NCI-H82 treated with DMSO at 0.1 percent for 48 hours (cell line): ENCODE measurements at regions not wholly inside any gene's neighbourhood (a gene's known extent, or its start where the extent isn't known, plus 50 kb on each side); places are given as distances from the start of the nearest gene placed in this dataset.
"Not testable (repeated sequence)": the region's sequence is repeated elsewhere in the genome, so short reads cannot be mapped to it uniquely, and the experiment has no call there.

Experiments used
- DNase-seq: peaks from one replicate; lab custom pipeline; 2025; ENCODE audit not compliant: unreplicated experiment; lab: John Stamatoyannopoulos, UW

DNA sequence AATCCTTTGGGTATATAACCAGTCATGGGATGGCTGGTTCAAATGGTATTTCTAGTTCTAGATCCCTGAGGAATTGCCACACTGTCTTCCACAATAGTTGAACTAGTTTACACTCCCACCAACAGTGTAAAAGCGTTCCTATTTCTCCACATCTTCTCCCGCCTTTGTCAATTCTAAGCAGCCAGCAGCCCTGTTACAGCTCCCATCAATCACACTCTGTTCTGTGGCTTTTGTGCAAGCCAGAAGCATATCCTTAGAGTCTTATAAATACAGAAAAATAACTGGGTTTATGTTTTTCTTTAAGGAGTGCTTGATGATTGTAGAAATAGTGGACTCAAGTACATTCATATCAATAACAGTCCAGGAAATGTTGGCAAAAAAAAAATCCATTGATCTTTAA is 232.9 kb downstream of the ASMT start:
- not testable (repeated sequence) for DNase-seq

DNA sequence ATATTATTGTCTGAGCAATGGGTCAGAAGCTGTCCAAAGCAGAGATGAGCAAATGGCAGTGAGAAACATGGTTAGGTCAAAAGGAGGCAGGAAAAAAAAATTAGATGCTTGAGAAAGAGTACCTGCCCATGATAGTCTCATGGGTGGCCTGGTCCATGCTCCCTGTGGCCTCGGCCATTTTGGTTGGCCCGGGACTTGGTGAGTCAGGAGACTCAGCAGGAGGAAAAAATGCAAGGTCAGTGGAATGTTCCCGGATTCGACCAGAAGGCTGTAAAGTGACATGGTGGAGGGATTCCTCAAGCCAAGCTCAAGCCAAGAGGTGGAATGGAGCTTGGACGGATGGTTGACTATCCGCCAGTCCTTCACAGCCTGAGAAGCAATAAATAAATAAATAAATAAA is 236.7 kb downstream of the ASMT start:
- DNase-seq: no peak

DNA sequence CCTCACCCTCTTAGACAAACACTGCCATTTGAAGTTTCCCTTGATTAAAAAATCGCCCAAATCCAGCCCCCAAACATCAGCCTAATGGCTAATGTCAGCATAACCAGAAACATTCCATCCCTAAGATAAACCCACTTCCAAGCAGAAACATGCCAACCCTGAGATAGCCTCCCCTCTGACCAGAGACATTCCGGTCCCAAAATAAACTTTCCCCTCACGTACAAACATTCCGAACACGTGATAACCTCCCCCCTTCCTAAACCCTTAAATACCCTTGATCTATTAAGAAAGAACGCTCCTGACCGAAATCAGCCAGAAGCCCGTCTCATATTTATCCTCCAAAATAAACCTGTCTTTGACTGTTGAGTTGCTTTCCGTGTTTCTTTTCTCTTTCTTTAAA is 237.2 kb downstream of the ASMT start:
- no peak for DNase-seq

DNA sequence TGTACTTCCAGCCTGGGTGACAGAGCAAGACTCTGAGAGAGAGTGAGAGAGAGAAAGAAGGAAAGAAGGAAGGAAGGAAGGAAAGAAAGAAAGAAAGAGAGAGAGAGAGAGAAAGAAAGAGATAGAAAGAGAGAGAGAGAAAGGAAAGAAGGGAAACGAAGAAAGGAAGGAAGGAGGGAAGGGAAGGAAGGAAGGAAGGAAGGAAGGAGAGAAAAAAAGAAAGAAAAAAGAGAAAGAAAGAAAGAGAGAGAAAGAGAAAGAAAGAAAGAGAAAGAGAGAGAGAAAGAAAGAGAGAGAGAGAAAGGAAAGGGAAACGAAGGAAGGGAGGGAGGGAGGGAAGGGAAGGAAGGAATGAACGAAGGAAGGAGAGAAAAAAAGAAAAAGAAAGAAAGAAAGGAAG is 238.6 kb downstream of the ASMT start:
- no peak for DNase-seq

DNA sequence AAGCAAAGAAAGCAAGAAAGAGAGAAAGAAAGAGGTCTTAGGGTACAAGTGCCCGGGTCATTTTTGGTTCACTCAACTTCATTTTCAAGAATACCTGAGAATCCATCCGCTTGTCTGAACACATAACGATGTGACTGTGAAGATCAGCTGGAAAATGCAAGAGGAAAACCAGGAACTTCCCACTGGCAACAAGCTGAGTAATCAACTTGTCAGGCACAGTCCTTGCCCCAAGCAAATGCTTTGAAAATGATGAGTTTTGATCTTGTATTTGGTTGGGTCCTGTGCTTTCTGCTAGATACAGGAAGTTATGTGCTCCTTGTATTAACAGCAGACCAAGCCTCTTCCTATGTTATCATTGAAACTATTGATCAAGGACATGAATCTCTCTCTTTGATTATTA is 239.1 kb downstream of the ASMT start:
- DNase-seq: no peak

DNA sequence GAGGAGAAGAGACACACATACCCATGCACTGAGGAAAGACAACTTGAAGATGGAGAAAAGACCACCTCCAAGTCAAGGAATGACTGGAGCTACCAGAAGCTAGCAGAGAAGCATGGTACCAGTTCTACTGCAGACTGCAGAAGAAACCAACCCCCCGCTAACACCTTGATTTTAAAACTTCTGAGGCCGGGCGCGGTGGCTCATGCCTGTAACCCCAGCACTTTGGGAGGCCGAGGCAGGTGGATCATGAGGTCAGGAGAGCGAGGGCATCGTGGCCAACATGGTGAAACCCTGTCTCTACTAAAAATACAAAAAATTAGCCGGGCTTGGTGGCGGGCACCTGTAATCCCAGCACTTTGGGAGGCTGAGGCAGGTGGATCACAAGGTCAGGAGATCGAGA is 240.0 kb downstream of the ASMT start:
- not testable (repeated sequence) for DNase-seq

DNA sequence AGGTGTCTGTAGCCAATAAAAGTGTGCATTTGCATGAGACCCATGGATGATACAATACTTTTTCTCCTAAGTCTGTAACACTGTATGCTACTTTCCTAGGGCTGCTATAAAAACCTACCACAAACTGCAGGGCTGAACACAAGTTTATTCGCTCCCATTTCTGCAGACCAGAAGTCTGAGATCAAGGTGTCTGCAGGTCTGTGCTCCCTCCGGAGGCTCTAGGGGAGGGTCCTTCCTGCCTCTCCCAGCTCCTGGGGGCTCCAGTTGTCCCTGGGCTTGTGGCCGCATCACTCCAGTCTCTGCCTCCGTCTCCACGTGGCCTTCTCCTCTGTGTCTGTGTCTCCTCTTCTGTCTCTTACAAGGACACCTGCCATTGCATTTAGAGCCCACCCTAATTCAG is 244.4 kb downstream of the ASMT start:
- DNase-seq: not testable (repeated sequence)

DNA sequence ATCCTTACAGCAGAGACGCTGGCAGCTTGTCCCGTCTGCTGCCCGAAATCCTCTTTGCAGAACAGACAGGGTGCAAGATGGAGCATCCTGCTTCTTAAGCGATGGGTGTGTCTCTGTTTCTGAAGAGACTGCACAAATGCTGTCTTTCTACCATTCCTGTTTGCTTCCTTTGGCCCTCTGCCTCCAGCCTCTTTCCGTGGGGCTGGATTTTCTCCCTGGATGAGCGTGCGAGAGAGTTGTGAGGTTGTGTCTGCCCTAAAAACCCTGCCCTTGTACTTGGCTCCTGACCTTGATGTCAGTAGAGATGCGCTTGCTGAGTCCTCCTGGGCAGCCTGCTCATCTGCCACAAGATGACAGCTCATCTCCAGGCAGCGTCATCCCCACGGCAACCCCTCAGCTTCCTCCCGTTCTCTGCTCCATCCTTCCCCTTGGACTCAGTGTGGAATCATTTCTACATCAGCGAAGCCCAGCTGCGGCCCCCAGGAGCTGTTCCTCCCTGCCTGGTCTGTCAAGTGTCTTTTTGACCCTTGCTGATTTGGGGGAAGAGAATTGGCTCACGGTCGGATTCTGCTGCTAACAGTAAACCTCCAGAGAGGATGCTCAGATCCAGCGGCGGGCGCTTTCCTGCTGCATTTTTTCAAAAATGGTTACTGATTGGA is 246.2 kb downstream of the ASMT start:
- no peak for DNase-seq

DNA sequence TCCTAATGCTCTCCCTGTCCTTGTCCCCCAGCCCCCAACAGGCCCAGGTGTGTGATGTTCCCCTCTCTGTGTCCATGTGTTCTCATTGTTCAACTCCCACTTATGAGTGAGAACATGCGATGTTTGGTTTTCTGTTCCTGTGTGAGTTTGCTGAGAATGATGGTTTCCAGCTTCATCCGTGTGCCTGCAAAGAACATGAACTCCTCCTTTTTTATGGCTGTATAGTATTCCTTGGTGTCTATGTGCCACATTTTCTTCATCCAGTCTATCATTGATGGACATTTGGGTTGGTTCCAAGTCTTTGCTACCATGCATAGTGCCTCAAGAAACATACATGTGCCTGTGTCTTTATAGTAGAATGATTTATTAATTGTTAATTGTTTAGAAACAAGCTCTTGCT is 249.1 kb downstream of the ASMT start:
- not testable (repeated sequence) for DNase-seq

DNA sequence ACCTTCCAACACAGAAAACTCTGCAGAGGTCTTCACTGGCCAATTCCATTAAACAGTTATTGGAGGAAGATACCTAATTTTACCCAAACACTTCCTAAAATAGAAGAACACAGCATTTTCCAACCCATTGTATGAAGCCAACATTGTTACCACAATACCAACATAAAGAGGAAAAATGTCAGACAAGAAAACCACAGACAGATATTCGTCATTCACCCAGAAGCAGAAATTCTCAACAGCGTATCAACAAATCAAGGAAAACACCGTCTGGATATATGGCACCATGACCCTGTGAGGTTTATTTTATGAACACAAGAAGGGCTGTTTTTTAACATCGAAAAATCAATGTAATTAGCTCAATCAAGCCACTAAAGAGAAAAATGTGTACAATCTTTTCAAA is 255.6 kb downstream of the ASMT start:
- no peak for DNase-seq

DNA sequence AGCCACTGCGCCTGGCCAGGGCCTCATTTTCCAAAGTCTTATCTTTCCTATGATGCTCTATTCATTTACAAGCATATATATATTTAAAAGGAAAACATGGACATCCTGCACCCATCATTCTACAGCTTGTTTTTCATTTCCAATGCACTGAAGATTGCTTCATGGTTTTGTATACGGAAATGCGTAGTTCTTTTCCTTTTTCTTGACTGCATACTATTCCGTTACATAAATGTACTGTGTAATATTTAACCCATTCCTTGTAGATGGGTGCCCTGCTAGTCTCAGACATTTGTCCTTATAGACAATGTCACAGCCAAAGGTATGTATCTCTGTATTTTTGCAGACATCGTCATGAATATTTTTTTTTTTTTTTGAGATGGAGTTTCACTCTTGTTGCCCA is 257.0 kb downstream of the ASMT start:
- DNase-seq: no peak

DNA sequence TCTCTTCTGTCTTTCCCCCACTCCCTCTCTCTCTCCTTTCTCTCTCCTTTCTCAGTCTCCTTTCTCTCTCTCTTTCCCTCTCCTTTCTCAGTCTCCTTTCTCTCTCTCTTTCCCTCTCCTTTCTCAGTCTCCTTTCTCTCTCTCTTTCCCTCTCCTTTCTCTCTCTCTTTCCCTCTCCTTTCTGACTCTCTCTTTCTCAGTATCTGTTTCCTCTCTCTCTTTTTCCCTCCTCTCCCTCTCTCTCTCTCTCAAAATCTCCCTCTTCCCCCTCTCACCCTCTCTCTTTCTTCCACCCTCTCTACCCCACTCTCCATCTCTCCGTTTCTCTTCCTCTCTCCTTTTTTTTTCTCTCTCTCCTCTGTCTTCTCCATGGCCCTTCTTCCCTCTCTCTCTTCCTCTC is 258.8 kb downstream of the ASMT start:
- DNase-seq: no peak

DNA sequence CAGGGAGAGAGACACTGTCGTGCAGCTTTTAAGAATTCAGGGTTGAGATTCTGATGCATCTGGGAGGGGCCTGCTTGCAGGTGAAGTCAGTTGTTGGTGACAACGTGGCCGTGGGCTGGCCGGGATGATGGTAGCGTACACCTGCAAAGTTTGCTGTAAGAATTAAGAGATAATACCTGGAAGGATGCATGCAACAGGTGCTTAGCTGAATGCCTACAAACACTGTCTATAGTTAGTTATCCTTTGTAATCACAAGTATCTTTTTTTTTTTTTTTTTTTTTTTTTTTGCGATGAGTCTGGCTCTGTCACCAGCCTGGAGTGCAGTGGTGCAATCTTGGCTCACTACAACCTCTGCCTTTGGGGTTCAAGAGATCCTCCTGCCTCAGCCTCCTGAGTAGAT is 259.6 kb downstream of the ASMT start:
- no peak for DNase-seq

DNA sequence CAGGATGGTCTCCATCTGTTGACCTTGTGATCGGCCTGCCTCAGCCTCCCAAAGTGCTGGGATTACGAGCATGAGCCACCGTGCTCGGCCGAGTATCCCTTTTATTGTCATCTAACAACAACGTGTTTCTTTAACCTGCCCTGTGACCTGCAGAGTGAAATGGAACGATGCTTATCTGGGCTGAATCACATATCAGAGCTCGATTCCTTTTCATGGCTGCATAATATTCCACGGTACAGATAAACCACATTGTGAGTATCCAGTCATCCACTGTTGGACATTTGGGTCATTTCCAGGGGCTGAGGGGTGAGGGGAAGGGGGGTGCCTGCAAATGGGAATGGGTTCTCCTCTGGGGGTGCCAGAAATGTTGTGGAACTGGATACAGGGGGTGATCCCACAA is 260.0 kb downstream of the ASMT start:
- DNase-seq: no peak

DNA sequence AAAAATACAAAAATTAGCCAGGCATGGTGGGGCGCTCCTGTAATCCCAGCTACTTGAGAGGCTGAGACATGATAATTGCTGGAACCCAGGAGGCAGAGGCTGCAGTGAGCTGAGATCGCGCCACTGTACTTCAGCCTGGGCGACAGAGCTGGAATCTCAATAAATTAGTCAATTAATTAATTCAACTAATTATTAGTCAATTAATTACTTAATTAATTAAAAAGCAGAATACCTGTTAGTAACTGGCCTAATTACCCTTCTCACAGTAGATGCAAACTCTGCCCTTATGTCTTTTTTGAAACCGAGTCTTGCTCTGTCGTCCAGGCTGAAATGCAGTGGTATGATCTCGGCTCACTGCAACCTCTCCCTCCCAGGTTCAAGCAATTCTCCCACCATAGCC is 261.2 kb downstream of the ASMT start:
- DNase-seq: no peak

DNA sequence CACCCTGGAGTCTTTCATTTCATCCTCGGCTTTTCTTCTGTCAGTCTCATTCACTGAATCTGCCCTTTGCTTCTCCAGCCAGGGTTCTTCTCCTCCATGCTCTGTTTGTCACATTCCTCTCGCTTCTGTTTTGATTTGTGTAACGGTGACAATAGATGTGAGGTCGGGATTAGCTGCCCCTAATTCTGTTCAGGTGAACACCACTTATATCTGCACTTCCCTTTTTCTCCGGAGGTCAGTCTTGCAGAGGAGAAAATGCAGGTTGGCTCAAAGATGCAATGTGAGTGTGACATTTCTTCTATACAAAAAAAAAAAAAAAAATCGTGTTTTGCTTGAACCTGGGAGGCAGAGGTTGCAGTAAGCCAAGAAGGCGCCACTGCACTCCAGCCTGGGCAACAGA is 262.9 kb downstream of the ASMT start:
- no peak for DNase-seq

DNA sequence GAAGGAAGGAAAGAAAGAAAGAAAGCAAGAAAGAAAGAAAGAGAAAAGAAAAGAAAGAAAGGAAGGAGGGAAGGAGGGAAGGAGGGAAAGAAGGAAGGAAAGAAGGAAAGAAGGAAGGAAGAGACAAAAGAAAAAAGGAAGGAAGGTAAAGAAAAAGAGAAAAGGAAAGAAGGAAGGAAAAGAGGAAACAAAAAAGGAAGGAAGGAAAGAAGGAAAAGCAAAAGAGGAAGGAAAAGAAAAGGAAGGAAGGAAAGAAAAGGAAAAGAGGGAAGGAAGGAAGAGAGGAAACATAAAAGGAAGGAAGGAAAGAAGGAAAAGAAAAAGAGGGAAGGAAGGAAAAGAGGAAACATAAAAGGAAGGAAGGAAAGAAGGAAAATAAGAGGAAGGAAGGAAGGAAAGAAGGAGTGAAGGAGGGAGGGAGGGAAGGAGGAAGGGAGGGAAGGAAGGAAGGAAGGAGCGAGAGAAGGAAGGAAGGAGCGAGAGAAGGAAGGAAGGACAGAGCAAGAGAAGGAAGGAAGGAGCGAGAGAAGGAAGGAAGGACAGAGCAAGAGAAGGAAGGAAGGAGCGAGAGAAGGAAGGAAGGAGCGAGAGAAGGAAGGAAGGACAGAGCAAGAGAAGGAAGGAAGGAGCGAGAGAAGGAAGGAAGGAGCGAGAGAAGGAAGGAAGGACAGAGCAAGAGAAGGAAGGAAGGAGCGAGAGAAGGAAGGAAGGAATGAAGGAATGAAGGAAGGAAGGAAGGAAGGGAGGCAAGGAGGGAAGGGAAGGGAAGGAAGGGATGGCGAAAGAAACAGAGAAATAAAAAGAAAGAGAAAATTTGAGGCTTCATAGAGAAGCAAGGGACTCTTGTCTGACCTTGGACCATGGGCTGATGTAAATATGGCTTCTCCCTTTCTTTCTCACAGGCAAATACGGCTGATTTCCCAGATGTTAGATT is 266.3 kb downstream of the ASMT start:
- not testable (repeated sequence) for DNase-seq

DNA sequence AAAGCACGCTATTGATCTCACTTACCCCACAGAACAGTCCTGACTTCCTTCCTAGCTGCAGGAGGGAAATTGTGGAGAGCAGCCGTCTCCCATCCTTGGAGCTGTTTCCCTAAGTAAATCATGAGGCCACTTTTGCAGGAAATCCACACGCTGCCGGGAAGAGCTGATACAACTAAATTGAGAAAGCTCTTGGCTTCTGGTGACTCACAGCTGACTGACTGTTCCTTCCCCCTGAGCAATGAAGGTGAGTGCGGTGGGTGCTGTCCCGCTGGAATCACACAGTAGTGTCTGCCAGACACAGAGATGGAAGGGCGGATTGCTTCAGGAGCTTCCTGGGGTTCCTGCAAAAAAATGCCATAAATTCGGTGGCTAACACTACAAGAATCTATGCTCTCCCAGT is 268.9 kb downstream of the ASMT start:
- no peak for DNase-seq

DNA sequence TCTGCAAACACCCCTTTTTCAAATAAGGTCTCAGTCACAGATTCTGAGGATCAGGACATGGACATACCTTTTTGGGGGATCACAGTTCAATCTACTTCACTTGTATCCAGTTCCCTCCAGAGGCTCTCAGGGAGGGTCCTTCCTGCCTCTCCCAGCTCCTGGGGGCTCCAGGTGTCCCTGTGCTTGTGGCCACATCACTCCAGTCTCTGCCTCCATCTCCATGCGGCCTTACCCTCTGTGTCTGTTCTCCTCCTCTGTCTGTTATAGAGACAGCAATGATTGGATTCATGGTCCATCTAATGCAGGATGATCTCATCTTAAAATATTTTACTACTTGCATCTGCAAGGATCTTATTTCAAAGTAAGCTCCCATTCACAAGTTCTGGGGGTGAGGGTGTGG is 269.6 kb downstream of the ASMT start:
- no peak for DNase-seq

DNA sequence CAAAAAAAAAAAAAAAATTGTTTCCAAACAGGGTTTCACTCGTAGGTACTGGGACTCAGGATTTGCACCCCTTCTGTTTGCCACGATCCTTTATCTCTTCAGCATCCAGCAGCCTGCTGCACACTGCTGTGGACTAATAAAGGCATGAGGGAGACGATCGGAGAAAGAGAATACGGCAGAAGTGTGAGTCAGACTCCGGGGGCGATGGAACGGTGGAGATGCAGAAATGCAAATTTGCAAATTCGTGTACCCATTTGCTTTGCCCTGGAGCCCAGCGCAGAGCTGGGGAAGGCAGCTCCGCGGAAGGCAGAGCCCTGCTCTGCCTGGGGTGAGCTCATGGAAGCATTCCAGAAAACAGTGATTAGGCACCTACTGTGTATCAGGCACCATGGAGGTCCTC is 270.3 kb downstream of the ASMT start:
- peak; percentile 47 for DNase-seq

DNA sequence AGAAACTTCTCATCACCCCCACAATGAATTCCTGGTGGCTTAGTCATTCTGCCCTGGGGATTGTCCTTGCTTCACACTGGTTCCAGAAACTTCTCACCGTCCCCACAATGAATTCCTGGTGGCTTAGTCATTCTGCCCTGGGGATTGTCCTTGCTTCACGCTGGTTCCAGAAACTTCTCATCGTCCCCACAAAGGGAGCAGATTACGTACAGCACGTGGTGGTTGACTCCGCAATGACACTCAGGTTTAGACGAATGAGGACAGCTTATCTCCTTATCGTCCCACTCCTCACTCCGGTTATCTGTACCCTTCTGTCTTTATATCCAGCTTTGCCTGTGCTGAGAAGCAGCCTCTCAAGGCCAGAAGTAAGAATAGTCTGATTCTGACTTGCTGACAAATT is 273.4 kb downstream of the ASMT start:
- DNase-seq: not testable (repeated sequence)

DNA sequence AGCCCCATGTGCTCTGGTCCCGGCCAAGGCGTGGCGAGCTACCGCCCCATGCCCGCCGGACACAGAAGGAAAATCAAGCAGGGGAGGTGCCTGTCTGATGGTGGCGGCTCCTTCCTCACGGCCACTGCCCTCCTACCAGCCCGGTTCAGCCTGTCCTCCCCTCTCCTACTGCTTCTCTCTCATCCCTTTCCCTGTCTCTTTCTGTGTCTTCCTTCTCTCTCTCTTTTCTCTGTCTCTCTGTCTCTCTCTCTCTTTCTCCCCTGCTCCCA is 279.1 kb downstream of the ASMT start:
- DNase-seq: no peak

DNA sequence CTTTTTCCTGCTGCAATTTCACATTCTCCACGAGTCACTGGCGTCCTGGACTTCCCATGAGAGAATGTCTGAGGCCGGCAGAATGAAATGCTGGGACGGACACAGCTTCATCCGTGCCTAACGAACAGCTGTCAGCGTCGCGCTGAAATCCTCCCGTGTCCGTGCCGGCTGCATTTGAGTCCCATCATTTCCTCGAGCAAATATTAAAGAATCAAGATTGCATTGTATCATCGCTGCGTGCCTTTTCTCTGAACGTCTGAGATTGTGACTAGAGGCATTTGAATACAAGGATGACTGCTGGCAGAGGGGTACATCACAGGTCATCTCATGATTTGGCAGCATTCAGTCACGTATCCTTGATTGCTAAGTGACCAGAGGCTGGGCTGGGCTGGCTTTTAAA is 279.9 kb downstream of the ASMT start:
- DNase-seq: no peak
